Natural killer cell (primary cell): ENCODE measurements at regions not wholly inside any gene's neighbourhood (a gene's known extent, or its start where the extent isn't known, plus 50 kb on each side); places are given as distances from the start of the nearest gene placed in this dataset.

Experiments
- ATAC-seq, 3 donors: fragments of 150-1000 bp in 2 of 3; fragments of 200-7000 bp in 1 of 3; cut with Tn5 transposase; 1 replicate in 1 of 3; 2 replicates in 2 of 3; pipeline ENCODE4 v1.10.0; 2021; ENCODE audit warnings: mild to moderate bottlenecking in 2 of 3, moderate library complexity in 2 of 3
- DNase-seq, 2 donors: peaks; one replicate each; pipeline versions ENCODE4 v3.0.0 to v3.0.0-alpha.2; 2013 to 2021; ENCODE audit warnings: mixed read lengths in 1 of 2
- H3K27ac ChIP-seq: one replicate; pipeline ENCODE4 v1.5.1; 2013; ENCODE audit warnings: mild to moderate bottlenecking, low read length
- H3K27me3 ChIP-seq: one replicate; pipeline ENCODE4 v1.6.1; 2013; ENCODE audit warnings: low read length; ENCODE audit not compliant: control insufficient read depth, insufficient read depth
- H3K36me3 ChIP-seq: one replicate; pipeline ENCODE4 v1.6.1; 2013; ENCODE audit warnings: low read length; ENCODE audit not compliant: control insufficient read depth, insufficient read depth
- H3K4me1 ChIP-seq: one replicate; pipeline ENCODE4 v1.6.1; 2013; ENCODE audit warnings: low read length; ENCODE audit not compliant: control insufficient read depth, insufficient read depth
- H3K4me3 ChIP-seq: one replicate; pipeline ENCODE4 v1.5.1; 2013; ENCODE audit warnings: low read length
- H3K9me3 ChIP-seq: one replicate; pipeline ENCODE4 v1.6.1; 2013; ENCODE audit warnings: low read length; ENCODE audit not compliant: control insufficient read depth, insufficient read depth
- H3K27ac Mint-ChIP-seq, 2 donors: one replicate each; pipeline ENCODE4 v1.8.0; 2022; ENCODE audit warnings: mild to moderate bottlenecking in 2 of 2, mixed read lengths in 2 of 2, moderate library complexity in 1 of 2
- H3K27me3 Mint-ChIP-seq, 2 donors: one replicate each; pipeline ENCODE4 v1.8.0; 2022; ENCODE audit warnings: low read depth in 2 of 2, mixed read lengths in 2 of 2
- H3K36me3 Mint-ChIP-seq: one replicate; pipeline ENCODE4 v1.8.0; 2022; ENCODE audit warnings: mixed read lengths
- H3K4me1 Mint-ChIP-seq, 2 donors: one replicate each; pipeline ENCODE4 v1.8.0; 2022; ENCODE audit warnings: mixed read lengths in 2 of 2
- H3K4me3 Mint-ChIP-seq: one replicate; pipeline ENCODE4 v1.8.0; 2022; ENCODE audit warnings: mild to moderate bottlenecking, moderate library complexity, mixed read lengths
- H3K9me3 Mint-ChIP-seq, 2 donors: one replicate each; pipeline ENCODE4 v1.8.0; 2022; ENCODE audit warnings: mixed read lengths in 2 of 2
- WGBS: methylation state at CpG from one replicate; pipeline ENCODE4 v1.1.7; 2013; ENCODE audit warnings: missing lambda C conversion rate; ENCODE audit not compliant: insufficient coverage; 5-methylcytosine and 5-hydroxymethylcytosine counted together
- intact Hi-C: fragments of 100-400 bp; cut with micrococcal nuclease; formaldehyde crosslinking; loops from one replicate; pipeline ENCODE4 v1.14.2; 2022
- TF ChIP-seq, protein P1 (sequence below): fragments of 200-600 bp; IDR thresholded peaks from one replicate; pipeline ENCODE4 v1.8.0; 2022; ENCODE audit warnings: antibody characterized with exemption

DNA sequence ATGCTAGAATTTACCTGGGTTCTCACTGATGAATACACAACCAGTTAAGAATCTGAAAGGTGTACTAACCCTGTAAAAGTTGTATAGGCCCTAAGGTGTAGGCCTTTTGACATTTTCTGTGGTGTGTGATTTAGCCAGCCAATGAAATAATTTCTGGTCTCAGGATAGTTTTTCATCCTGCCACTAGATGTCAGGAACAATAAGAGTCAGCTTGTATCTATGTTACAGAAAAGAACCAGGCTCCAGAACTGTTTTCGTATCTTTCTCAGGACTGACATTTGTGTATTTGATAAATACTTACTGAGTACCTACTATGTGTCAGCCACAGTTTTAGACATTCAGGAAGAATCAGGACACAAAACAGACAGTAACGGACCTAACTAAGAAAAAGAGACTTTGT lies 673.6 kb upstream of the TENM3 start:
- ATAC-seq, result no peak
- intact Hi-C loops, result no loop called here

GRCh38 chr4:181578911-181579310 lies 664.3 kb upstream of the TENM3 start:
- H3K4me3 ChIP-seq, result no peak overlapping the region
- no peaks in the 10 kb centered on the region for H3K27me3 ChIP-seq
- ATAC-seq (no peak), DNase-seq (no peak)
- no peaks in the 10 kb centered on the region for H3K27me3 Mint-ChIP-seq
- H3K36me3 ChIP-seq, result no peaks in the 10 kb centered on the region
- no peaks in the 10 kb centered on the region for H3K4me1 ChIP-seq
- no peak overlapping the region for H3K27ac ChIP-seq
- 66% methylated on average over 5 of the region's 5 CpGs for WGBS
- peaks cover 6% of the 10 kb centered on the region for H3K9me3 ChIP-seq
- intact Hi-C loops, result no loop called here
- no peak overlapping the region for H3K4me3 Mint-ChIP-seq
- H3K4me1 Mint-ChIP-seq, result no peaks in the 10 kb centered on the region
- TF ChIP-seq, protein P1, sequence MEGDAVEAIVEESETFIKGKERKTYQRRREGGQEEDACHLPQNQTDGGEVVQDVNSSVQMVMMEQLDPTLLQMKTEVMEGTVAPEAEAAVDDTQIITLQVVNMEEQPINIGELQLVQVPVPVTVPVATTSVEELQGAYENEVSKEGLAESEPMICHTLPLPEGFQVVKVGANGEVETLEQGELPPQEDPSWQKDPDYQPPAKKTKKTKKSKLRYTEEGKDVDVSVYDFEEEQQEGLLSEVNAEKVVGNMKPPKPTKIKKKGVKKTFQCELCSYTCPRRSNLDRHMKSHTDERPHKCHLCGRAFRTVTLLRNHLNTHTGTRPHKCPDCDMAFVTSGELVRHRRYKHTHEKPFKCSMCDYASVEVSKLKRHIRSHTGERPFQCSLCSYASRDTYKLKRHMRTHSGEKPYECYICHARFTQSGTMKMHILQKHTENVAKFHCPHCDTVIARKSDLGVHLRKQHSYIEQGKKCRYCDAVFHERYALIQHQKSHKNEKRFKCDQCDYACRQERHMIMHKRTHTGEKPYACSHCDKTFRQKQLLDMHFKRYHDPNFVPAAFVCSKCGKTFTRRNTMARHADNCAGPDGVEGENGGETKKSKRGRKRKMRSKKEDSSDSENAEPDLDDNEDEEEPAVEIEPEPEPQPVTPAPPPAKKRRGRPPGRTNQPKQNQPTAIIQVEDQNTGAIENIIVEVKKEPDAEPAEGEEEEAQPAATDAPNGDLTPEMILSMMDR, result no peak
- no peak overlapping the region for H3K27ac Mint-ChIP-seq
- H3K9me3 Mint-ChIP-seq, result peaks cover 4% of the 10 kb centered on the region in 2 donors
- H3K36me3 Mint-ChIP-seq, result no peaks in the 10 kb centered on the region

More for the DNA sequence above, 673.6 kb upstream of the TENM3 start:
- Mint-ChIP-seq H3K27ac (no peak overlapping the region), H3K4me1 (no peaks in the 10 kb centered on the region), H3K4me3 (no peak overlapping the region), H3K27me3 (no peaks in the 10 kb centered on the region), H3K36me3 (no peaks in the 10 kb centered on the region), H3K9me3 (peaks cover 0 to 7% of the 10 kb centered on the region in 2 donors)
- DNase-seq, result no peak
- Histone ChIP-seq H3K27me3 (no peaks in the 10 kb centered on the region), H3K4me1 (no peaks in the 10 kb centered on the region), H3K4me3 (no peak overlapping the region), H3K27ac (no peak overlapping the region), H3K9me3 (no peaks in the 10 kb centered on the region), H3K36me3 (no peaks in the 10 kb centered on the region)
- WGBS, result 100% methylated on average over 1 of the region's 2 CpGs
- TF ChIP-seq, protein P1, result no peak

DNA sequence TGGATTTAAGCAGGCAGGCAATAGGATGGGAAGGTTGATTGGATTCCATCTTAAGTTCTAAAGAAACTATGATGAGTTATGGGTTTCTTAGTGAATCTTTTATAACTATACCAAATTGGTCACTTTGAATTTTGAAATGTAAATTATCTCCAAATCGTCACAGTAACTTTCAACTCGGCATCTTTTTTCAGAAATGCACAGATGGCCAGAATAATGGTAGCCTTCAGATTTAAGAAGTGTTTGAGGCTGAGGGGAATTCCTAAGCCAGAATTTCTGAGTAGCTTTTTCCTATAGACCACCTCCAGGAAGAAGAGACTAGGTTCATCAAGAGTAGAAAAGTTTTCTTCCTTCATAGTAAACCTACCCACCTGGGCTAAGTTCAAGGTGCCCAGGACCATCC lies 663.7 kb upstream of the TENM3 start:
- DNase-seq, result no peak
- H3K4me1 Mint-ChIP-seq, result no peaks in the 10 kb centered on the region
- H3K36me3 Mint-ChIP-seq, result no peaks in the 10 kb centered on the region
- 100% methylated on average over 2 of the region's 2 CpGs for WGBS
- Histone ChIP-seq H3K4me1 (no peaks in the 10 kb centered on the region), H3K27me3 (no peaks in the 10 kb centered on the region), H3K36me3 (no peaks in the 10 kb centered on the region), H3K27ac (no peak overlapping the region), H3K4me3 (no peak overlapping the region), H3K9me3 (peaks cover 6% of the 10 kb centered on the region)
- intact Hi-C loops, result no loop called here
- no peak overlapping the region for H3K27ac Mint-ChIP-seq
- no peak overlapping the region for H3K4me3 Mint-ChIP-seq
- H3K27me3 Mint-ChIP-seq, result no peaks in the 10 kb centered on the region
- no peak for ATAC-seq
- H3K9me3 Mint-ChIP-seq, result peaks cover 4% of the 10 kb centered on the region in 2 donors
- TF ChIP-seq, protein P1, result no peak

GRCh38 chr4:181581983-181582382 lies 661.2 kb upstream of the TENM3 start:
- Mint-ChIP-seq H3K9me3 (peaks cover 4 to 6% of the 10 kb centered on the region in 2 donors), H3K36me3 (no peaks in the 10 kb centered on the region)

More at GRCh38 chr4:181581983-181582382, 661.2 kb upstream of the TENM3 start:
- intact Hi-C loops, result no loop called here
- Histone ChIP-seq H3K36me3 (no peaks in the 10 kb centered on the region), H3K27ac (no peak overlapping the region), H3K27me3 (no peaks in the 10 kb centered on the region), H3K9me3 (peaks cover 6% of the 10 kb centered on the region), H3K4me3 (no peak overlapping the region), H3K4me1 (no peaks in the 10 kb centered on the region)
- WGBS, result 81% methylated on average over 4 of the region's 4 CpGs
- TF ChIP-seq, protein P1, result no peak
- ATAC-seq (no peak), DNase-seq (no peak)
- Mint-ChIP-seq H3K4me1 (no peaks in the 10 kb centered on the region), H3K27me3 (no peaks in the 10 kb centered on the region), H3K4me3 (no peak overlapping the region), H3K27ac (no peak overlapping the region)
